HEK293T (cell line): ENCODE measurements at regions not wholly inside any gene's neighbourhood (a gene's known extent, or its start where the extent isn't known, plus 50 kb on each side); places are given as distances from the start of the nearest gene placed in this dataset.

Experiments used
- BHLHE40 ChIP-seq: fragments of 450-650 bp; IDR thresholded peaks from 2 replicates; pipeline ENCODE4 v1.6.1; 2016; ENCODE audit warnings: mild to moderate bottlenecking, moderate library complexity, borderline replicate concordance
- ELF4 ChIP-seq: fragments of 450-650 bp; IDR thresholded peaks from 2 replicates; pipeline ENCODE4 v1.6.1; 2017; ENCODE audit warnings: antibody characterized with exemption
- NFRKB ChIP-seq: fragments of 450-650 bp; IDR thresholded peaks from 2 replicates; pipeline ENCODE4 v1.6.1; 2016; ENCODE audit warnings: mild to moderate bottlenecking, moderate library complexity
- TF ChIP-seq, protein P1 (sequence below): fragments of 450-650 bp; IDR thresholded peaks from 2 replicates; pipeline ENCODE4 v1.6.1; 2016

- TF ChIP-seq BHLHE40: no peak
- TF ChIP-seq, protein P1, sequence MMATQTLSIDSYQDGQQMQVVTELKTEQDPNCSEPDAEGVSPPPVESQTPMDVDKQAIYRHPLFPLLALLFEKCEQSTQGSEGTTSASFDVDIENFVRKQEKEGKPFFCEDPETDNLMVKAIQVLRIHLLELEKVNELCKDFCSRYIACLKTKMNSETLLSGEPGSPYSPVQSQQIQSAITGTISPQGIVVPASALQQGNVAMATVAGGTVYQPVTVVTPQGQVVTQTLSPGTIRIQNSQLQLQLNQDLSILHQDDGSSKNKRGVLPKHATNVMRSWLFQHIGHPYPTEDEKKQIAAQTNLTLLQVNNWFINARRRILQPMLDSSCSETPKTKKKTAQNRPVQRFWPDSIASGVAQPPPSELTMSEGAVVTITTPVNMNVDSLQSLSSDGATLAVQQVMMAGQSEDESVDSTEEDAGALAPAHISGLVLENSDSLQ: no peak
- no peak for TF ChIP-seq NFRKB
- TF ChIP-seq ELF4: no peak
These were observed 281.1 kb upstream of the PROK2 start for GRCh38 chr3:72065872-72066641.
